GM19468 (cell line): ENCODE measurements at regions not wholly inside any gene's neighbourhood (a gene's known extent, or its start where the extent isn't known, plus 50 kb on each side); places are given as distances from the start of the nearest gene placed in this dataset.

Experiments
- ATAC-seq: cut with Tn5 transposase; IDR thresholded peaks from one replicate; pipeline ENCODE4 v1.9.1; 2021; ENCODE audit warnings: mild to moderate bottlenecking, moderate library complexity, moderate number of reproducible peaks; ENCODE audit not compliant: unreplicated experiment; ENCODE audit errors: extremely low read depth

DNA sequence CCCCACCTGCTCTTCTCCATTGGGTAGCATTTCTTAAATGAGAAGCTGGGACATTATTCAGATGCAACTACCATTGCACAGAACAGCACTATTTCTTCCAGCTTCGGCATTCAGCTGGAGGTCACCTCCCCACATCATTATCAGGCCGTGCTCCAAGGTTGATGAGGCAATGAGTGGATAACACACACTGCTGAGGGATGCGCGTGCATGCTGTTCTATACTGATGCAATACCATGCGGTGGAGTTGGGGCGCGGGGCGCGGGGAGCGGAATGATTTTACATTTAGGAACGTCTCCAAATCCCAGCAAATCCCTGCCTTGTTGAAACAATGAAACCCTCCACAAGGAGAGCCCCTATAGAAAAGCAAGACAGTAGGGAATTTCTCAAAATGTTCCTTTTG is 283.4 kb downstream of the GRIN2B start:
- no peak for ATAC-seq

DNA sequence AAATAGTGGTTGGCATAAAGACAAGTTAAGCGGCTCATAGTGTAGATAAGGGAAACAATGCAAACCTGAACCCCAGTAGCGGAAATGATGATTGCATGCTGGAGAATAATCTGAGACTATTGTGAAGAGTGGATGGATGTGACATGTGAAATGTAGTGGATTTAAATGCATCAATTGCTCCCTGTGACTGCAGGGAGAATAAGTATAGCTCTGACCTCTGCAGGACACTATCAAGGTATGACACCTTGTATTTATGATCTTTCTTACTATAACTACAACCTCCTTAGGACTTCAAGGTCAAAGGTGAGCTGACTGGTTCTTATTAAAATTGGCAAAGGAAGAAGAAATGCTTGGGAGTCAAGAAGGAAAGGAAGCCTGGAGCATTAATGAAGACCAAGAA is 285.6 kb downstream of the GRIN2B start:
- ATAC-seq = no peak

DNA sequence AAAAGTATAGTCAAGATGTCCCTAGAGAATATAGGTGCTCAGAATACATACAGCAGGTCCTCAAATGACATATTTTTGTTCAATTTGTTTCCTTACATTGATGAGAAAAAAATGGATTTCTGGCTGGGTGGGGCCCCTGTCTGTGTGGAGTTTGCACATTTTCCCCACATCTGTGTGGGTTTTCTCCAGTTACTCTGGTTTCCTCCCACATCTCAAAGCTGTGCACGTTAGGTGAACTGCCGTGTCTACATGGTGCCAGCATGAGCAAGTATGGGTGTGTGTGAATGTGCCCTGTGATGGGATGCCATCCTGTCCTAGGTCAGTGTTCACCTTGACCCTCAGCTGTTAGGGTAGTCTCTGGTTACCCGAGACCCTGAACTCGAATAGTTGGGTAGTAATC is 289.1 kb downstream of the GRIN2B start:
- no peak for ATAC-seq

DNA sequence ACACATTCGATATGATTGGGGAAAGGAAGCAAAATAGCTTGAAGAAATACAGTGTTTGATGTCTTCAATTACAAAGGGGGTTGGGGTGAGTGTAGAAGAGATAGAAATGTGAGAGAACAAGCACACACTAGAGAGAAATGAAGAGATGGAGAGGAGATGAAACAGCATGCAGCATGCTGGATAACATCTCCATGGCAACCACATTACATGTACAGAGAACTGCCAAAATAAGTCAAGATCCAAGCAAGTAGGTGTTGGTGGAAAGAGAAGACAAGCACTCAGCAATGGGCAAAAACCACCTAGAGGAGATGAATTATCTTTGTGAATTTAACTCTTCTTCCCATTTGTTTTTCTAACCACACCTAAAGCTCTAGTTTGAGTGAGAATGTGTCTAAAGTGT is 289.8 kb downstream of the GRIN2B start:
- no peak for ATAC-seq

DNA sequence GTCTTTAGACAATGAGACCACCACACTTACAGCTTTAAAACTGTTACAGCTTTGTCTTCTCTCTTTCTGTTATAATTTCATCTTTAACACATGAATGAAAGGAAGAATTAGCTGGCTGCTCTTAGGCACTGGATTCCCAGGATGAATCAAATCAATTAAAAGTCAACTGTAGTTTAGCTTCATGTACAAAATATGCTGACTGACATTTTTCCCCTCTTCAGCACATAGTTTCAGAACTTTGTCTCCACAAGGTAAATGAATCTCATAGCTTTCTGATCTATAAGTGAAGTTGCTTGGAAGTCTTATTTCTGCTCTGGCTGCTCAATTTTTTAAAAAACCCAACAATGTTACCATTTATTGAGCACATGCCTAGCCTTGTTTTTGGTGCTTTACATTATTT is 293.8 kb downstream of the GRIN2B start:
- ATAC-seq = no peak

DNA sequence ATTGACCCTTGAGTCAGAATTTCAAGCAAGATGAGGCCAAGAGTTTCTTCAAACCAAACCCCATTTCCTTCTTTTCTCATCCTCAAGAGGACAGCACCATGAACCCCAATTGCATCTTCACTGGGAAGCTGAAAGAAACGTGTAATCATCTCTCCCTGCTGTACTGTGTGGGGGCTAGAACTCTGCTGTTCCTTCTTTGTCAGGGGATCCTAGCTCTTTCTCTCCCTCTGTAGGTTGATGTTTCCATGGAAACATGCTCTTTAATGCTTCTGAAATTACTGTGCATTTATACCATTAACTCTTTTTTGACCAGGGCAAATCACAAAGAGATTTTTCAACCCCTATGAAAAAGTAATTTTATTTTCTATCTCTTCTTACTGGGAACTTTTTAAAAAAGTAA is 295.1 kb downstream of the GRIN2B start:
- ATAC-seq = no peak

DNA sequence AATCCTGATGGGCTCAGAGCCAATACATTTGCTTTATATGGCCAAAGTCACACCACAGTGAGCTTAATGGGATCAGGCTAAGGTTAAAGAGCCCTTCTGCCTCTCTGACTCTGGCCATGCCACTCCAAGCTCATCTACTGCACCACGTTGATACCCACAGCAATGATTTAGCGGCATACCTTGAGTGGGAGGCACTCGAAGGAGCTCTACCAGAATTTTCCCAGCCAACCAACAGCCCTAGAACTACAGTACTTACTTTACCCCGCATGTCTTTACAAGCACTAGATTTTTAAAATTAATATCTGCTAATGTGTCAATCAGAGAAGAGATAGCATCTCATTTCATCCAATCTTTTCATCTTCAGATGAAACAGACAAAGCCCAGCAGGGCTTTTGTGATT is 300.5 kb downstream of the GRIN2B start:
- ATAC-seq = no peak

DNA sequence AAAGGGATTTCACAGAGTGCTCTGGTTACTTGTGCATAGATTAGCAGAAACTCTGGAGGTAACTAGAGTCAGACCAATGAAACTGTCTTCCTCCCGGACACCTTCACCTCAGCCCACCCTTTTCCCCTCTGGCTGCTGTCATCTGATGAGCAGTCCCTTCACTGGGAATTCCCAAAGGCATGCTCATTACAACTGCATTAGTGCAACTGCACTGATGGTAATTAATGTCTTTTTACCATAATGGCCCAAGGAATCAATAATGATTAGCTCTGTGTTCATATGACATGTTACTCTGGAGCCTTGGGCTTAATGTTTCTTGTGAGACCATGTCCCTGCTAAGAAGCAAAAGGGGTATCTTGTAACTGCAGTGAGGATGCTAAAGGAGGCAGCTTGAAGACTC is 304.5 kb downstream of the GRIN2B start:
- ATAC-seq = no peak

DNA sequence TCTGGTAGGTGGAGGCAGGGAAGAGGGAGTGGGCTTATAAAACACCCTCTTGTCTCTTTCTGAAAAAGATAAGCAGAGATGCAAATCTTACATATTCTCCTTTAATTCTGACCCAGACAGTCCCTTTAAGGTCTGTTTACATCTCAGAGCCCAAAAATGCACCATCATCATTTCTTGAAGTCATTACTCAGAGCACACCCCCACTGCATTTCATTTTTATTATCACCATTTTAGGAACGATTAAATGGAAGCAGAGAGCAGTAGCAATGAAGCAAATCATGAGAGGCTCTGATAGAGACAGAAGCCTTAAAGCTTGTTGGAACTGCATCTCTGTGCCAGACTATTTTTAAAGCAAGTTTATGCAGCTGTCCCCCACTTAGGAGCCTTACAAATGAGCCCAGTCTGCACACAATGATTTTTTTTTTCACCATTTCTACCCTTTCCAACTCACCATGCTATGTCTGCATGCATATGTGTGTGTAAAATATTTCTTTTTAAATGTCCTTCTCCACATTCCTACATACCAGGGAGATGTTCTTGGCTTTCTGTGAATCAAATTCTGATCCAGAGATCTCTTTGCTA is 311.0 kb downstream of the GRIN2B start:
- ATAC-seq = no peak

DNA sequence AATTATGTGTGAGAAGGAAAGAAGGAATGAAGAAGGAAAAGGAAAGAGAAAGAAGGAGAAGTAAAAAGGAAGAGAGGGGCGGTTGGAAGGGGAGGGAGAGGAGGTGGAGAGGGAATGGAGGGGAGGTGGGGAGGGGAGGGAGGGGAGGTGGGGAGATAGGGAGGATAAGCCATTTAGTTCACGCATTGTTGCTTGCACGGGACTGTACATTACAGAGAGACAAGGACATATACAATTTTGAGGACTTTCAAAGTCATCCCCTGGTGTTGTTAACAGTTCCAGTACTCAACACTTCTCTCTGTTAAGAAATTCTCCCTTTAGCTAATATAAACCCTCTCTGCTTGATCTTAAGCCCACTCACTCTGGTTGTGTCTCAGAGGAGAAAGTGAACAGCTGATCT is 312.5 kb downstream of the GRIN2B start:
- ATAC-seq = no peak

DNA sequence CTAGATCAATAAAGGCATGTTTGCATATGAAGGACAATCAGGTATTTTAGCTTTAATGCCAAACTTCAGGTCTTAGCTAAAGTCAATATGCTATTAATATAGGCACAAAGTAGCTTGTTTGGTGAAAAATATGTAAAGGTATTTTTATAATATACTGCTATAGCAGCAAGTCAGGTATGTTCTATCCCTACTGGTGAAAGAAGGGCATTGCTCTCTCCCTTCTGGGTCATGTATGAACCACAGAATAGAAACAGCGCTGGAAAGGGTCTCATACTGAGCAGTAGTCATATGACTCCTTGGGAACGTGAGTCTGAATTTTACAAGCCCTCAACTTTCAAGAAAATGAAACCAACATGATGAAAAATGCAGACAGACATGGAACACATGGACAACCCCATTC is 314.6 kb downstream of the GRIN2B start:
- ATAC-seq = no peak

DNA sequence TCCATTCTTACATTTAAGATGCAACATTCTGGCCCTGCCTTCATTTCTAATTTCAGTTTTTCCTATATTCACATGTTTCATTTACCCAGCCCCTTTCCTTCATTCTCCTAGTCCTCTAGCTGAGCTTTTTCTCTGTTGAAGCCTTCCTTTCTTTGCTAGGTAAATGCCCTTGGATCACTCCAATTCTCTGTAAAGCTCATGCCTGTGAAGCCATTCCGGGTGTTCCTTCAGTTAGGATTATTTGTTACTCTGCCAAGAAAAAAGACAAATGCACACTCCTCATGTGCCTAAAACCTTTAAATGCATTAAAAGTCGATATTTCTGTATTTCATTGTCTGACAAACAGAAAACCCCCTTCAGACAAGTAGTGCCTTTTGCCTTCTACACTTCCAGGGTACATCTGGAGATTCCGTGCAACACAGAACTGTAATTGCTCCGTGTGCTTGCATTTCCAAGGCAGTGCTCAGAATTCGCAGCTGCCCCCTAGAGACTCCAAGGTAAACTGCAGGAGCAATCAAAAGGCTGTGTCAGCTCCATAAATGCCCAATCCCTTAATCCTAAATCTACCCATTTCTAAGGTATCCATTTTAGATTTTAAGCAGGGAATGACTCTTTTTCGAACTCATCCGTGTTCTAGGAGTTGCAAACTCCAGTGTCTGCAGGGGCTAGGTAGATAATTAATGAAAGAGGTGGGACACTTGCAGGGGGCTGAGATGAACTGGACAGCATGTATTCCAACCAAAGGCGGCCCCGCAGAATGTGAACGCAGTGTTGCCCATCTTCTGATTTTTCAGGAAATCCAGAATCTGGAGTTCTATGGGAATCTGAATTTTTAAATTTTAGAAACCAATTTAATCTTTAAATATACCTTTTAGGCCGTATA is 320.2 kb downstream of the GRIN2B start:
- no peak for ATAC-seq

DNA sequence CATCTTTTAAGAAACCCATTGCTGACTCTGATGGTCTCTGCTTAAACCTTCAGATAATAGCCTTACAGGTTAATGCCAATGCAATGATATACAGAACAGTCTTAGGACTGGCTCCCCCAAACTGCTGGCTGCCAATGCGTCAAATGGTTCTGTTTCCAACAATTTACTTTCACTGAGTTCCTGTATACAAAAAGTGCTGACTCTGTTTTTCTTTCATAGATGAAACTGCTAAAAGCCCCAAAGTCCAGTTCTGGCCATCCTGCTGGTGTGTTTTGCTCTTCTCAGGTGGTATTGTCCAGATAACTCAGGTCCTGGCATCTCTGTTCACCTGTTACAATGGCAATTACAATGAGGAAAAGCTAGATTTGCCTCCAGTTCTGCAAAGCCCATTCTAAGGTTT is 326.9 kb downstream of the GRIN2B start:
- no peak for ATAC-seq

DNA sequence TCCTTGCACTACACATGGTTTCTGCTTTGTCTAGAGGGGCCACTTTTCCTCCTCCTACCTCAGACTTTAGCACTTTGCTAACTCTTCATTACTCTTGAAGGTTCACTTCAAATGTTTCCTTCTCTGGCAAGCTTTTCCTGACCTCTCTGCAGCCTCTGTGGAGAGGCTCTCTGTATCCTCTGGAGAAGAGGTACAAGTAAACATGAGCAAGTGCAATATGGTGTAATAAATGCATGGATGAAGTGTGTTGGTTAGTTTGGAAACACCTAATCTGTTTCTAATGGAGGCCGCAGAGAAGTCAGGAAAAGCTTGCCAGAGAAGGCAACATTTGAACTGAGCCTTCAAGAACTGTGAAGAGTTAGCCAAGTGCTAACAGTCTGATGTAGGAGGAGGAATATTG is 329.3 kb downstream of the GRIN2B start:
- no peak for ATAC-seq

DNA sequence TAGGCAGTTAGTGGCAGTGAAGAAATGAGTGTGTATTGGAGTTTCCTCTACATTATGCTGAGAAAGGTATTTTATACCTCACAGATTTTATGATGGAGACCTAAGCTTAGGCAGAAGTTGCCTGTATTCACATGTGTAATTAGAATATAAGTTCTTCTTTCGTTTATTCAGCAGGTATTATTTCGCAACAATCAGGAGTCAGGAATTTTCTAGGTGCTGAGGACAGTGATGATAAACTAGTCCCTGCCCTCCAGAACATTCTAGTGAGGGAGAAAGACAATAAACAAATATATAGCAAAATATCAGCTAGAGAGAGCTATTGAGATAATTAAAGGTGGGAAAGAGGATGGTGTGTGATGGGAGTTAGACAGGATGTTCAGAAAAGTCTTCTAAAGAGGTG is 345.7 kb downstream of the GRIN2B start:
- ATAC-seq = no peak

DNA sequence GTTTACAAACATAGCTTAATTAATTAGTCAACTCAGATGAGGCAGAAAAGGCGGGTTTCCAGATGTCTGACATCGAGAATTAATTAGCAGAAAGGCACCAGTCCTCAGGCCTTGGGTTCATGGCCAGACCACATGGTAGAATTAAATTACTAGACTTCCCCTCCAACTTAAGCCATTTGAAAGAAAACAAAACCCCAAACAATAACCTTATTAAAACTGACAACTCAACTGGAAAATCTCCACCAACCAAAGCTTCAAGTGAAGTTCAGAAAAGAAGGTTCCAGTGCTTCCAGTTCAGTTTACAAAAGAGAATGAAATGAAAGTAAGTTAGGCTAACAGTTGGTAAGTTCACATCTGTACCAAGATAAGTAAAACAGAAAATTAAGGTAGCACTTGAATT is 349.5 kb downstream of the GRIN2B start:
- no peak for ATAC-seq

DNA sequence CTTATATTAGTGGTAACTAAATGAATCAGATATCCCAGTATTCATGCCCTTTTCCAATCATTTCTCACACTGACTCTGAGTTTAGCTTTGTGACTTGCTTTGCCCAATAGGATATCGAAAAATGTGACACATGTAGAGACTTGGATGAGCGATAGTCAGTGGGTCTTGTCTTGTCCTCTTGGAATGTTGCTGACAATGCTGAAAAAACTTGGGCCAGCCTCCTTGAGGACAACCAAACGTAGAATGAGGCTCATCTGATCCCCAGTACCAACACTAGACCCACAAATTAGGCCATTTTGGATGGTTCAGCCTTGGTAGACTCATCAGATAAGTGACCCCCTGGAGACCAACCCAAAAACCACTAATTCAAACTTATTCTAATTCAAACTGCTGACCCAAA is 351.0 kb downstream of the GRIN2B start:
- no peak for ATAC-seq

DNA sequence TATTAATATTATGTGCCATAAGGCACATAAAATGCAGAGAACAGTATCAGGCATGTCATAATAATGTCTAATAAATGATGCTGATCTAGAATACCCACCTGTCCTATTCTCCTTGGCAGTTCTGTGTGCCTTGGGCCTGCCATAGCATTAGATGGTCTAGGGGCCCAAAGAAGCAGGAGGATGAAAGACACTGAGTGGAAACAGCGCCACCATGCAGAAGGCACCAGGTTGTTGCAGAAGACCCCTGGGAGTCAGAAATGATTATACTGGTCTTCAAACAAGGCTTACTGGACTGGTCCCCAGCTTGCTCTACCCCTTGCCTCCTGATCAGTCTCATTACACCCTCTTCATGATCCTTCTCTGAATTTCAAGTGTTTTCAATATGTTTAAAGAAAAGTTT is 353.3 kb downstream of the GRIN2B start:
- no peak for ATAC-seq

DNA sequence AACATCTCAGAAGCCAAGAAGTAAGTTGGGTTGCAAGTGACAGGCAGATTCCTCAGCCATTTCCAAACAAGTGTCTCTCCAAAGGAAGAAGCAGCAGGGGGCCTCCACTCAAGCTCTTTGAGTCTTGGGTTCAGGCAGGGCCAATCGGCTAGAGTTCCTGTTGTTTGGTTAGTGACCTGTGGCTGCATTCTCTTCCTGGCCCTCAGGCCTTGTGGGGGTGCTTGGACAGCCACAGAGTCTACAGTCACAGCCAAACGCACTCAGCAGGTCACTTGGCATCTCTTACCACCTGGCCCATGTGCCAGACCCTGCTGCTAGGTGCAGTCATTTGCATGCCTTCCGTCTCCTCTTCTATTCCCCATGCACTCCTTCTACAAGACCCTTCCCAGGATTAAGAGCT is 353.9 kb downstream of the GRIN2B start:
- ATAC-seq = no peak

DNA sequence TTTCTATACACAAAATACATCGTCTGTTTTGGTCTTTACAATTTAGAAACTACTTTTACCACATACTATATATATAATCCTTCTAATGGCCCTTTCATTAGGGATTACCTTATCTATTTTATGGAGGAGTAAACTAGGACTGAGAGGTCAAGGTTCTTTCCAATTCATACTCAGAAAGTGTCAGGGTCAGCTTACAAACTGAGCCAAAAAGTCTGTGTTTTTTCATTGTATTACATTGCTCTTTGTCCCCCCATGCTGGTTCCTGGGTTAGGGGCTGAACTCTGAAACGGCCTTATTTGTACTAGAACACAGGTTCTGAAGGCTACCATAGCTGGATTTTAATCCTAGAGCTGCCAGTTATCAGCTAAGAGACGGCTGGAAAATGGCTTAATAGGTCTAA is 368.1 kb downstream of the GRIN2B start:
- no peak for ATAC-seq

DNA sequence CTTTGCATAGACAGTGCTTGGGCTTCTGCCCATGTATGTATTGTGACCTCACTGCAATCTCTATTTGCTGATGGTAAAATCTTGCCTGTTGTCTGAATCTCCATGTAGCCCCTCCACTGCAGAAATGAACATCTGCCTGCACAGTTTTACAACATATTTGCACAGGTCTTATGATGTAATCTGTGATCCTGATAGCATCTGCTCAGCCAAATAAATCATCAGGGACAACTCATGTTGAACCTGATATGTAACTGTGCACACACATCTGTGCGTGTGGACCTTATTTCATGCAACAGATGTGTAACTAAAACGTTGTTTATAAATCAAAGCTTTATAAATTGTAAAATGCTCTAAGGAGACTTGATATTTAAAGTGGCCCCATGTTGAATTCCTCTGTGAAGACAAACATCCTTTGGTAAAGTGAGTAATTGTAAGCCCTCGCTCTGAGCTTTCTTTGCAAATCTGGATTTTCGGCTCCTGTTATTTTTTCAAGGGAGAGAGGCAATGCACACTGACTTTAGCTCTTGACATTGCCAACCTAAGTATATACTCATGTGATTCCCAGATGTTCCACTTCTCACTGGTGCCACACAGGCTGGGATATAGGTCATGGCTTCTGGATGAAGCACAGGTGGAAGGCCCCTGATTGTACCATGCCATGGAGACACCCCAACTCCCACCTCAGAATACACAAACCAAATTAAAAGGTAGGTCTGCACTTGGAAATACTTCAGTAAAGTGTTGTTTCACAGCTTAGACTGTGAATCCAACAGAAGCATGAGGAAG is 371.3 kb downstream of the GRIN2B start:
- ATAC-seq = no peak
